GM06990 (cell line): ENCODE measurements at regions not wholly inside any gene's neighbourhood (a gene's known extent, or its start where the extent isn't known, plus 50 kb on each side); places are given as distances from the start of the nearest gene placed in this dataset.

ENCODE experiments used
- DNase-seq: peaks from one replicate; pipeline ENCODE4 v3.0.0-alpha.2; 2011; ENCODE audit not compliant: insufficient read length; ENCODE audit errors: extremely low read depth
- H3K27me3 ChIP-seq: replicated peaks from 2 replicates; pipeline ENCODE4 v1.6.0; 2011; ENCODE audit warnings: low read length; ENCODE audit not compliant: control insufficient read depth, insufficient read depth
- H3K36me3 ChIP-seq: 2 replicates; pipeline ENCODE4 v1.5.1; 2011; ENCODE audit warnings: low read length; ENCODE audit not compliant: control insufficient read depth, insufficient read depth
- H3K4me3 ChIP-seq: replicated peaks from 2 replicates; pipeline ENCODE4 v1.5.1; 2011; ENCODE audit warnings: low read depth, mild to moderate bottlenecking, control low read depth, low read length
- CTCF ChIP-seq: IDR thresholded peaks from 2 replicates; pipeline ENCODE4 v1.5.1; 2011; ENCODE audit warnings: low read length, control low read depth, mild to moderate bottlenecking, inconsistent platforms; ENCODE audit not compliant: insufficient read depth, poor library complexity, severe bottlenecking

- H3K4me3 ChIP-seq = no peak overlapping the region
- DNase-seq = no peak
- TF ChIP-seq CTCF = no peak
- H3K27me3 ChIP-seq = no peaks in the 10 kb centered on the region; the same call in 1 of the 2 replicates
- H3K36me3 ChIP-seq = no peaks in the 10 kb centered on the region
These were observed 538.0 kb upstream of the PLXNA2 start for GRCh38 chr1:208782186-208782585.

- H3K36me3 ChIP-seq = no peaks in the 10 kb centered on the region
- no peaks in the 10 kb centered on the region; the same call in 1 of the 2 replicates for H3K27me3 ChIP-seq
- no peak for DNase-seq
- TF ChIP-seq CTCF = no peak
- H3K4me3 ChIP-seq = no peak overlapping the region
These were observed 541.4 kb upstream of the PLXNA2 start for GRCh38 chr1:208785629-208786028.

- TF ChIP-seq CTCF = no peak
- H3K4me3 ChIP-seq = no peak overlapping the region
- no peaks in the 10 kb centered on the region for H3K36me3 ChIP-seq
- DNase-seq = no peak
- no peaks in the 10 kb centered on the region; the same call in 1 of the 2 replicates for H3K27me3 ChIP-seq
These were observed 543.0 kb upstream of the PLXNA2 start for GRCh38 chr1:208787219-208787618.

- TF ChIP-seq CTCF = no peak
- Histone ChIP-seq H3K27me3 (no peaks in the 10 kb centered on the region; the same call in 1 of the 2 replicates), H3K36me3 (no peaks in the 10 kb centered on the region), H3K4me3 (no peak overlapping the region)
- no peak for DNase-seq
These were observed 543.9 kb upstream of the PLXNA2 start for GRCh38 chr1:208788013-208788540.

- TF ChIP-seq CTCF = no peak
These were observed 547.3 kb upstream of the PLXNA2 start for GRCh38 chr1:208791456-208791855.

GRCh38 chr1:208793861-208794345 lies 549.7 kb upstream of the PLXNA2 start:
- H3K27me3 ChIP-seq = no peaks in the 10 kb centered on the region
- DNase-seq = no peak
- no peaks in the 10 kb centered on the region for H3K36me3 ChIP-seq
- H3K4me3 ChIP-seq = no peak overlapping the region
- no peak for TF ChIP-seq CTCF

More at GRCh38 chr1:208791456-208791855, 547.3 kb upstream of the PLXNA2 start:
- no peak for DNase-seq
- Histone ChIP-seq H3K4me3 (no peak overlapping the region), H3K27me3 (no peaks in the 10 kb centered on the region), H3K36me3 (no peaks in the 10 kb centered on the region)
